HepG2 (cell line): ENCODE measurements at regions not wholly inside any gene's neighbourhood (a gene's known extent, or its start where the extent isn't known, plus 50 kb on each side); places are given as distances from the start of the nearest gene placed in this dataset.

Experiments used
- ATAC-seq: fragments of 200-7000 bp; cut with Tn5 transposase; 3 replicates; pipeline ENCODE4 v1.9.1; 2020; ENCODE audit warnings: mild to moderate bottlenecking, moderate library complexity
- BruUV-seq: library from RNA; stranded (reverse); fragments of 400-500 nt; replicated peaks from 2 replicates; lab custom pipeline; 2021; lab: Mats Ljungman, UMichigan
- CTCF ChIA-PET: fragments of 300-600 bp; formaldehyde crosslinking; extraction: SDS; loops from one replicate; lab custom pipeline; 2021; ENCODE audit warnings: low total read pairs, inconsistent platforms, low intra/inter-chr PET ratio; lab: Yijun Ruan, JAX
- POLR2A ChIA-PET: fragments of 350-600 bp; sonication (Branson Sonifier 250); formaldehyde crosslinking; loops from one replicate; lab custom pipeline; 2020; ENCODE audit warnings: antibody characterized with exemption, inconsistent platforms; lab: Yijun Ruan, JAX
- DNase-seq: peaks from one replicate; pipeline ENCODE4 v3.0.0-alpha.2; 2015; ENCODE audit warnings: low spot score
- FAIRE-seq: peaks from 3 replicates; lab custom pipeline; 2011; peaks lifted over from hg19 to GRCh38; lab: Jason Lieb, UNC
- H2AFZ ChIP-seq: one replicate; pipeline ENCODE4 v1.6.1; 2011; ENCODE audit warnings: low read length, inconsistent platforms
- H3K27ac ChIP-seq: fragments of 300-600 bp; 3 replicates; pipeline ENCODE4 v1.8.0; 2011; ENCODE audit warnings: mixed run types, mild to moderate bottlenecking, mixed read lengths, low read length, inconsistent platforms; ENCODE audit not compliant: insufficient read depth; ENCODE audit errors: extremely low read length
- H3K27me3 ChIP-seq, 2 experiments: fragments of 200-600 bp in 1 of 2; 2 replicates in 1 of 2; 3 replicates in 1 of 2; pipeline versions ENCODE4 v1.6.0 to v1.8.0; 2011; ENCODE audit warnings: low read length in 2 of 2, mild to moderate bottlenecking in 2 of 2, moderate library complexity in 2 of 2, inconsistent platforms in 1 of 2; ENCODE audit not compliant: insufficient read depth in 2 of 2, control insufficient read depth in 1 of 2
- H3K36me3 ChIP-seq, 2 experiments: fragments of 200-600 bp in 1 of 2; replicated peaks in 1 of 2; 2 replicates in 1 of 2; 3 replicates in 1 of 2; pipeline versions ENCODE4 v1.5.1 to v1.8.0; 2011; ENCODE audit warnings: low read length in 2 of 2, inconsistent platforms in 1 of 2; ENCODE audit not compliant: insufficient read depth in 2 of 2, control insufficient read depth in 1 of 2
- H3K4me1 ChIP-seq: 2 replicates; pipeline ENCODE4 v1.5.1; 2012; ENCODE audit warnings: low read length, inconsistent platforms; ENCODE audit not compliant: insufficient read depth
- H3K4me2 ChIP-seq: 2 replicates; pipeline ENCODE4 v1.6.0; 2011; ENCODE audit warnings: low read depth, low read length, inconsistent platforms
- H3K4me3 ChIP-seq, 3 experiments: fragments of 200-600 bp in 1 of 3; sonication (generic), shearing (Covaris generic) in 1 of 3; replicated peaks in 1 of 3; 2 replicates each; pipeline ENCODE4 v1.5.1; 2011 to 2016; ENCODE audit warnings: low read length in 3 of 3, inconsistent platforms in 2 of 3, low read depth in 2 of 3, mild to moderate bottlenecking in 2 of 3, control low read depth in 1 of 3, mixed read lengths in 1 of 3; ENCODE audit not compliant: insufficient read depth in 1 of 3
- H3K79me2 ChIP-seq: one replicate; pipeline ENCODE4 v1.6.1; 2011; ENCODE audit warnings: low read length, inconsistent platforms; ENCODE audit not compliant: insufficient read depth
- H3K9ac ChIP-seq: 2 replicates; pipeline ENCODE4 v1.6.0; 2011; ENCODE audit warnings: mild to moderate bottlenecking, low read depth, low read length, inconsistent platforms; ENCODE audit not compliant: insufficient read depth
- H3K9me3 ChIP-seq: 2 replicates; pipeline ENCODE4 v1.5.1; 2012; ENCODE audit warnings: mild to moderate bottlenecking, low read length
- H4K20me1 ChIP-seq: 2 replicates; pipeline ENCODE4 v1.6.0; 2011; ENCODE audit warnings: inconsistent platforms, mild to moderate bottlenecking, low read length, moderate library complexity; ENCODE audit not compliant: insufficient read depth
- AGO1 ChIP-seq: fragments of 200-400 bp; formaldehyde crosslinking; IDR thresholded peaks from 2 replicates; pipeline ENCODE4 v1.6.1; 2017; ENCODE audit warnings: mild to moderate bottlenecking, low read depth, low read length, moderate library complexity; ENCODE audit not compliant: poor library complexity, severe bottlenecking
- JUN ChIP-seq: sonication (generic); formaldehyde crosslinking; IDR thresholded peaks from 2 replicates; pipeline ENCODE4 v1.4.0; 2020; ENCODE audit warnings: mild to moderate bottlenecking, missing genetic modification reagents
- REPIN1 ChIP-seq: sonication (generic); formaldehyde crosslinking; IDR thresholded peaks from 2 replicates; pipeline ENCODE4 v1.8.0; 2022; ENCODE audit warnings: missing genetic modification reagents, low read depth, mild to moderate bottlenecking, borderline replicate concordance
- SMAD1 ChIP-seq: sonication (generic); formaldehyde crosslinking; IDR thresholded peaks from 2 replicates; pipeline ENCODE4 v1.4.0; 2020; ENCODE audit warnings: missing genetic modification reagents, low read depth, mild to moderate bottlenecking, borderline replicate concordance
- SRSF1 ChIP-seq: fragments of 200-400 bp; formaldehyde crosslinking; optimal IDR thresholded peaks from 2 replicates; pipeline ENCODE3; 2017; ENCODE audit warnings: mild to moderate bottlenecking, low read depth, low read length, moderate library complexity
- TCF7L2 ChIP-seq: IDR thresholded peaks from 2 replicates; pipeline ENCODE4 v1.6.1; 2011; ENCODE audit warnings: mild to moderate bottlenecking, low read depth, low read length, moderate library complexity
- YY1 ChIP-seq: IDR thresholded peaks from 2 replicates; pipeline ENCODE4 v1.6.1; 2011; ENCODE audit warnings: low read length, low read depth, moderate library complexity, mild to moderate bottlenecking; ENCODE audit not compliant: insufficient read depth, insufficient replicate concordance
- ZNF460 ChIP-seq: sonication (generic); formaldehyde crosslinking; IDR thresholded peaks from 2 replicates; pipeline ENCODE4 v1.5.1; 2020; ENCODE audit warnings: missing genetic modification reagents, mild to moderate bottlenecking, borderline replicate concordance
- ZNF674 ChIP-seq: sonication (generic); formaldehyde crosslinking; IDR thresholded peaks from 2 replicates; pipeline ENCODE4 v1.5.0; 2020; ENCODE audit warnings: low read depth, mild to moderate bottlenecking, missing genetic modification reagents
- ZNF788 ChIP-seq: sonication (generic); formaldehyde crosslinking; IDR thresholded peaks from 2 replicates; pipeline ENCODE4 v1.5.0; 2020; ENCODE audit warnings: mild to moderate bottlenecking, missing genetic modification reagents, borderline replicate concordance
- ZSCAN30 ChIP-seq: sonication (generic); formaldehyde crosslinking; IDR thresholded peaks from 2 replicates; pipeline ENCODE4 v1.5.0; 2020; ENCODE audit warnings: mild to moderate bottlenecking, missing genetic modification reagents
- ZSCAN9 ChIP-seq: IDR thresholded peaks from 2 replicates; pipeline ENCODE4 v1.6.1; 2016; ENCODE audit warnings: borderline replicate concordance
- WGBS: methylation state at CpG from one replicate; pipeline ENCODE4 v1.1.6; 2017; ENCODE audit warnings: low lambda C conversion rate; 5-methylcytosine and 5-hydroxymethylcytosine counted together
- in situ Hi-C: cut with HindIII; loops from 2 replicates; pipeline ENCODE4 v1.10.0; 2017; ENCODE audit warnings: low pct_unique_long_range_greater_than_20kb; ENCODE audit not compliant: extremely low pct_ligation_motif_present
- intact Hi-C: fragments of 100-400 bp; cut with micrococcal nuclease; formaldehyde crosslinking; loops from one replicate; pipeline ENCODE4 v1.10.0; 2022; ENCODE audit not compliant: unreplicated experiment
- TF ChIP-seq, protein P1 (sequence below): sonication (generic); formaldehyde crosslinking; IDR thresholded peaks from 2 replicates; pipeline ENCODE4 v1.4.0; 2020; ENCODE audit warnings: mild to moderate bottlenecking, missing genetic modification reagents

DNA sequence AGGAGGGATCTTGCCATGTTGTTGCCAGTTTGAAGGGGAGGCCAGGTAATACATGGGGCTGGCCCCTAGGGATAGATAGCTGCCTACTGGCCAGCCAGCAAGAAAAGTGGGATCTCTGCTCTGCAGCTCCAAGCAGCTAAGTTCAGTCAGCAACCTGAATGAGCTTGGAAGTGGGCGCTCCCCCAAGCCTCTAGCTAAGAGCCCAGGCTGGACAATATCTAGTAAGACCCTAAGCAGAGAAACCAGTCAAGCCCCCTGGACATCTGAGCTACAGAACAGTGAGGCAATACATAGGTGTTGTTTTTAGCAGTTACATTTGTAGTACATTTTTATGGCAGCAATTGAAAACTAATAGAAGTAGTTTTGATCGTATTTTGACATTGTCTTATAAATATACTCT, 409.8 kb upstream of the SMIM21 start:
- Histone ChIP-seq H3K4me1 (peaks cover 1% of the 10 kb centered on the region; the same call in 1 of the 2 replicates), H3K4me2 (no peak overlapping the region), H3K4me3 (no peak overlapping the region), H3K27ac (no peak overlapping the region), H3K79me2 (no peaks in the 10 kb centered on the region), H3K9ac (no peak overlapping the region), H3K9me3 (no peaks in the 10 kb centered on the region), H3K36me3 (no peaks in the 10 kb centered on the region), H4K20me1 (no peaks in the 10 kb centered on the region), H2AFZ (no peak overlapping the region), H3K27me3 (peaks cover 0 to 1% of the 10 kb centered on the region in 2 experiments; a peak in 2 of 5 replicates)
- in situ Hi-C loops (no loop called here), intact Hi-C loops (no loop called here)
- no peak for FAIRE-seq
- DNase-seq, result no peak
- no TSS peak for BruUV-seq
- ATAC-seq, result no peak
- ChIA-PET CTCF (no interaction called here), POLR2A (no interaction called here)
- 0% methylated on average over 2 of the region's 2 CpGs for WGBS
- TF ChIP-seq AGO1, result no peak
- no peak for TF ChIP-seq SMAD1 (CRISPR knock-in tag)
- TF ChIP-seq ZNF674, result no peak
- no peak for TF ChIP-seq ZSCAN9 (CRISPR knock-in tag)
- TF ChIP-seq SRSF1, result no peak
- TF ChIP-seq ZSCAN30 (CRISPR knock-in tag), result no peak

DNA sequence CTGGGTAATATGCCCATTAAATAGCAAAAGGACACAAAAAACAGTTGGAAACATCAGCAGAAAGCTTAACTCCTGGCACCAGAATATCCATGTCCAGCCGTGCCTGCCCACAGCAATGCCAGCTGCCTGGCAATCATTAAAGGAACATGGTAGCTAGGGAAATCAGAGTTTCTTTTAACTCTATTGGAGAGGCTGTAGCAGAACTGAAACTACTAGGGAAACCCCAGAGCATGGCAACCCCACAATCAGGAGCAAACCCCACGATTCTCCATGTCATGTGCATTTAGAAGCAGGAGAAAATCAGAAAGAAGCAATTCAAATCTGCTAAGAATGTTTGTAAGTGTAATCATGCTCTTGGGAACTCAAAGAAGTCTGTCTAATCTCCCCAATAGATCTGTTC, 409.0 kb upstream of the SMIM21 start:
- H2AFZ ChIP-seq, result no peak overlapping the region
- H3K36me3 ChIP-seq, result no peaks in the 10 kb centered on the region
- peaks cover 8% of the 10 kb centered on the region; the same call in 1 of the 2 replicates for H3K4me1 ChIP-seq
- CTCF ChIA-PET, result no interaction called here
- no TSS peak for BruUV-seq
- no peaks in the 10 kb centered on the region for H3K79me2 ChIP-seq
- POLR2A ChIA-PET, result no interaction called here
- H3K27ac ChIP-seq, result no peak overlapping the region
- no peak for FAIRE-seq
- TF ChIP-seq JUN (CRISPR knock-in tag), result no peak
- no peak for TF ChIP-seq REPIN1 (CRISPR knock-in tag)
- no peak for TF ChIP-seq YY1
- TF ChIP-seq ZNF460 (CRISPR knock-in tag), result no peak
- TF ChIP-seq, protein P1, sequence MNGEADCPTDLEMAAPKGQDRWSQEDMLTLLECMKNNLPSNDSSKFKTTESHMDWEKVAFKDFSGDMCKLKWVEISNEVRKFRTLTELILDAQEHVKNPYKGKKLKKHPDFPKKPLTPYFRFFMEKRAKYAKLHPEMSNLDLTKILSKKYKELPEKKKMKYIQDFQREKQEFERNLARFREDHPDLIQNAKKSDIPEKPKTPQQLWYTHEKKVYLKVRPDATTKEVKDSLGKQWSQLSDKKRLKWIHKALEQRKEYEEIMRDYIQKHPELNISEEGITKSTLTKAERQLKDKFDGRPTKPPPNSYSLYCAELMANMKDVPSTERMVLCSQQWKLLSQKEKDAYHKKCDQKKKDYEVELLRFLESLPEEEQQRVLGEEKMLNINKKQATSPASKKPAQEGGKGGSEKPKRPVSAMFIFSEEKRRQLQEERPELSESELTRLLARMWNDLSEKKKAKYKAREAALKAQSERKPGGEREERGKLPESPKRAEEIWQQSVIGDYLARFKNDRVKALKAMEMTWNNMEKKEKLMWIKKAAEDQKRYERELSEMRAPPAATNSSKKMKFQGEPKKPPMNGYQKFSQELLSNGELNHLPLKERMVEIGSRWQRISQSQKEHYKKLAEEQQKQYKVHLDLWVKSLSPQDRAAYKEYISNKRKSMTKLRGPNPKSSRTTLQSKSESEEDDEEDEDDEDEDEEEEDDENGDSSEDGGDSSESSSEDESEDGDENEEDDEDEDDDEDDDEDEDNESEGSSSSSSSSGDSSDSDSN (CRISPR knock-in tag), result no peak
- no peak for TF ChIP-seq TCF7L2
- no peak for TF ChIP-seq ZNF788
- no peak overlapping the region for H3K4me3 ChIP-seq
- no peak overlapping the region for H3K4me2 ChIP-seq
- intact Hi-C loops (no loop called here), in situ Hi-C loops (no loop called here)
- no peaks in the 10 kb centered on the region for H3K9me3 ChIP-seq
- 0% methylated on average over 2 of the region's 2 CpGs for WGBS
- no peak for ATAC-seq
- peaks cover 0 to 1% of the 10 kb centered on the region in 2 experiments; a peak in 2 of 5 replicates for H3K27me3 ChIP-seq
- no peak for DNase-seq
- H3K9ac ChIP-seq, result no peak overlapping the region
- no peaks in the 10 kb centered on the region for H4K20me1 ChIP-seq
